PC-3 (cell line): ENCODE measurements at regions not wholly inside any gene's neighbourhood (a gene's known extent, or its start where the extent isn't known, plus 50 kb on each side); places are given as distances from the start of the nearest gene placed in this dataset.

Experiments used
- CTCF ChIP-seq: fragments of 300-600 bp; sonication (generic); conservative IDR thresholded peaks from 2 replicates; pipeline ENCODE4 v1.5.1; 2017; ENCODE audit warnings: antibody characterized with exemption, low read depth, mild to moderate bottlenecking, low read length
- EZH2 ChIP-seq: fragments of 300-600 bp; sonication (generic); IDR thresholded peaks from one replicate; pipeline ENCODE4 v1.6.1; 2017; ENCODE audit warnings: antibody characterized with exemption, mild to moderate bottlenecking, low read length; ENCODE audit not compliant: unreplicated experiment
- EZH2phosphoT487 ChIP-seq: fragments of 300-600 bp; sonication (generic); IDR thresholded peaks from 2 replicates; pipeline ENCODE4 v1.6.1; 2018; ENCODE audit warnings: mild to moderate bottlenecking, antibody characterized with exemption, low read length, borderline replicate concordance

- TF ChIP-seq EZH2 (no peak), CTCF (no peak), EZH2phosphoT487 (no peak)
Measured at GRCh38 chr18:65942104-65942503, 191.3 kb downstream of the CDH7 start.
